HL-60 (cell line): ENCODE measurements at regions not wholly inside any gene's neighbourhood (a gene's known extent, or its start where the extent isn't known, plus 50 kb on each side); places are given as distances from the start of the nearest gene placed in this dataset.

ENCODE experiments used
- POLR2AphosphoS5 ChIP-seq: IDR thresholded peaks from 2 replicates; pipeline ENCODE4 v1.6.1; 2012; ENCODE audit warnings: low read depth
- TF ChIP-seq, protein P1 (sequence below): IDR thresholded peaks from one replicate; pipeline ENCODE4 v1.5.1; 2011; ENCODE audit warnings: low read length, control low read depth, inconsistent platforms; ENCODE audit not compliant: insufficient read depth
- TF ChIP-seq, protein P2 (sequence below): IDR thresholded peaks from 2 replicates; pipeline ENCODE4 v1.6.1; 2012; ENCODE audit warnings: low read depth; ENCODE audit not compliant: insufficient replicate concordance

DNA sequence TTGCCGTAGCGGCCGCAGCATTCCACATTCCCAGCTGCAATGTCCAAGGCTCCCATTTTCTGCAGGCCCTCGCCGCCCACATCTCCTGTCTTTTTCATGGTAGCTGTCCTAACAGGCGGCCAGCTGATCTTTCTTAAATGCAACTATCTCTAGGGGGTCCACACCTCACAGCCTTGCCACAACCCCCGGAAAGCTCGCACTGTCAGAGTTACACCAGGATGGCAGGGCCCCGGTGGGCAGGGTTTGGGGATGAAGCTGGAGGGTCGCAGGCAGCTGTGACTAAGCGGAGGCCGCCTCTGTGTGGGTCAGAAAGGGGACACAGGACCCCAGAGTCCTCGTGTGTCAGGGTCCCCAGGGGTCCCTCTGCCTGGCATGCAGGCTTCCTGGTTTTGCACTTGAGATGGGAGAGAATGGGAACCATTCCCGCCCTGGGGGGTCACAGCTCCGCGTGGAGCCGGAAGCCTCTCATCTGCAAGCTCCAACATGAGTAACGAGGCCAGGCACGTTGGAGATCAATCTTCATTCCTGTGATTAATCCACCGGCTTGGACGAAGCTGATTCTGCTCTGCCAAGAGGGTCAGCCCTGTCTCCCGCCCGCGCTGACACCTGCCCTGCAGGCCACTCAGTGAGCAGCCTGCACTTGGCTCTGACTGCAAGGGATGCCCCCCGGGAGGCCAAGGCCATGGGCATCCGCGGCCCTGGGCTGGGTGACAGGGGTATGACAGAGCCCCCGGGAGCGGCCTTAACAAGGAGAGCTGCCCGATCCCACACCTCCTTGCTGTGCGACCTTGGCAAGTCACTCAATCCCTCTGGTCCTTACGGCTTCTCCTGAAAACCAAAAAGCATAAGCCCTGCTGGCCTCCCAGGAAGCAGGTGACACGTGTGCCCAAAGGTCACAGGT, 97.9 kb downstream of the ADRA2C start:
- TF ChIP-seq, protein P1, sequence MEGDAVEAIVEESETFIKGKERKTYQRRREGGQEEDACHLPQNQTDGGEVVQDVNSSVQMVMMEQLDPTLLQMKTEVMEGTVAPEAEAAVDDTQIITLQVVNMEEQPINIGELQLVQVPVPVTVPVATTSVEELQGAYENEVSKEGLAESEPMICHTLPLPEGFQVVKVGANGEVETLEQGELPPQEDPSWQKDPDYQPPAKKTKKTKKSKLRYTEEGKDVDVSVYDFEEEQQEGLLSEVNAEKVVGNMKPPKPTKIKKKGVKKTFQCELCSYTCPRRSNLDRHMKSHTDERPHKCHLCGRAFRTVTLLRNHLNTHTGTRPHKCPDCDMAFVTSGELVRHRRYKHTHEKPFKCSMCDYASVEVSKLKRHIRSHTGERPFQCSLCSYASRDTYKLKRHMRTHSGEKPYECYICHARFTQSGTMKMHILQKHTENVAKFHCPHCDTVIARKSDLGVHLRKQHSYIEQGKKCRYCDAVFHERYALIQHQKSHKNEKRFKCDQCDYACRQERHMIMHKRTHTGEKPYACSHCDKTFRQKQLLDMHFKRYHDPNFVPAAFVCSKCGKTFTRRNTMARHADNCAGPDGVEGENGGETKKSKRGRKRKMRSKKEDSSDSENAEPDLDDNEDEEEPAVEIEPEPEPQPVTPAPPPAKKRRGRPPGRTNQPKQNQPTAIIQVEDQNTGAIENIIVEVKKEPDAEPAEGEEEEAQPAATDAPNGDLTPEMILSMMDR: no peak
- no peak for TF ChIP-seq POLR2AphosphoS5
- TF ChIP-seq, protein P2, sequence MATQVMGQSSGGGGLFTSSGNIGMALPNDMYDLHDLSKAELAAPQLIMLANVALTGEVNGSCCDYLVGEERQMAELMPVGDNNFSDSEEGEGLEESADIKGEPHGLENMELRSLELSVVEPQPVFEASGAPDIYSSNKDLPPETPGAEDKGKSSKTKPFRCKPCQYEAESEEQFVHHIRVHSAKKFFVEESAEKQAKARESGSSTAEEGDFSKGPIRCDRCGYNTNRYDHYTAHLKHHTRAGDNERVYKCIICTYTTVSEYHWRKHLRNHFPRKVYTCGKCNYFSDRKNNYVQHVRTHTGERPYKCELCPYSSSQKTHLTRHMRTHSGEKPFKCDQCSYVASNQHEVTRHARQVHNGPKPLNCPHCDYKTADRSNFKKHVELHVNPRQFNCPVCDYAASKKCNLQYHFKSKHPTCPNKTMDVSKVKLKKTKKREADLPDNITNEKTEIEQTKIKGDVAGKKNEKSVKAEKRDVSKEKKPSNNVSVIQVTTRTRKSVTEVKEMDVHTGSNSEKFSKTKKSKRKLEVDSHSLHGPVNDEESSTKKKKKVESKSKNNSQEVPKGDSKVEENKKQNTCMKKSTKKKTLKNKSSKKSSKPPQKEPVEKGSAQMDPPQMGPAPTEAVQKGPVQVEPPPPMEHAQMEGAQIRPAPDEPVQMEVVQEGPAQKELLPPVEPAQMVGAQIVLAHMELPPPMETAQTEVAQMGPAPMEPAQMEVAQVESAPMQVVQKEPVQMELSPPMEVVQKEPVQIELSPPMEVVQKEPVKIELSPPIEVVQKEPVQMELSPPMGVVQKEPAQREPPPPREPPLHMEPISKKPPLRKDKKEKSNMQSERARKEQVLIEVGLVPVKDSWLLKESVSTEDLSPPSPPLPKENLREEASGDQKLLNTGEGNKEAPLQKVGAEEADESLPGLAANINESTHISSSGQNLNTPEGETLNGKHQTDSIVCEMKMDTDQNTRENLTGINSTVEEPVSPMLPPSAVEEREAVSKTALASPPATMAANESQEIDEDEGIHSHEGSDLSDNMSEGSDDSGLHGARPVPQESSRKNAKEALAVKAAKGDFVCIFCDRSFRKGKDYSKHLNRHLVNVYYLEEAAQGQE: no peak
